ENCODE measurements at regions not wholly inside any gene's neighbourhood (a gene's known extent, or its start where the extent isn't known, plus 50 kb on each side); places are given as distances from the start of the nearest gene placed in this dataset.

DNA sequence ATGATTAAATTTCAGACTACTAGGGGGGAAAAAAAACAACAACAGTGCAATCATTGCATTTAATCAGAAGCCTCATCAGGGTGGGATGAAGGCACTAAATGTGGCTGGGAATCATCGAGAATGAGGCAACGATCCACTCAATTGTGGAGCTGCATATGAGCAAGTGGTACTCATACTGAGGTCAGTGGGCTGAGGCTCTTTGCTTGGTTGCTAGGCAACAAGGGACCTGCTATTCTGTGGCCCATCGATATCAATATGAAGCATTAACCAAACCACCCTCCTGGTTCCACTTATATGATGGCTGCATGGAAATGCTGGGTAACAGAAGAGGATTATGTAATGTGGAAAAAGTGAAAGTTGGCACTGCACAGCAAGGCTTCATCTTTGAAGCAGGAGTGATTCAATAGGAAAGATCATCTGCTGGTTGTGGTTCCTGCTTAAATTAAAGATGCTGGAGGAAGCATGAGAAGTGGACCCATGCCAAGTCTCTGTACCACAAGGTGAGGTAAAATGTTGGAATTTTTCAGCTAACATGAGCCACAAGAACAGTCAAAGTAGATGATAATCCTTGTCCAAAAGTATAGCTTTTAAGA is 159.8 kb upstream of the HMHB1 start:
- DNase-seq = no peak
- no peak overlapping the region for H3K4me3 Mint-ChIP-seq

DNA sequence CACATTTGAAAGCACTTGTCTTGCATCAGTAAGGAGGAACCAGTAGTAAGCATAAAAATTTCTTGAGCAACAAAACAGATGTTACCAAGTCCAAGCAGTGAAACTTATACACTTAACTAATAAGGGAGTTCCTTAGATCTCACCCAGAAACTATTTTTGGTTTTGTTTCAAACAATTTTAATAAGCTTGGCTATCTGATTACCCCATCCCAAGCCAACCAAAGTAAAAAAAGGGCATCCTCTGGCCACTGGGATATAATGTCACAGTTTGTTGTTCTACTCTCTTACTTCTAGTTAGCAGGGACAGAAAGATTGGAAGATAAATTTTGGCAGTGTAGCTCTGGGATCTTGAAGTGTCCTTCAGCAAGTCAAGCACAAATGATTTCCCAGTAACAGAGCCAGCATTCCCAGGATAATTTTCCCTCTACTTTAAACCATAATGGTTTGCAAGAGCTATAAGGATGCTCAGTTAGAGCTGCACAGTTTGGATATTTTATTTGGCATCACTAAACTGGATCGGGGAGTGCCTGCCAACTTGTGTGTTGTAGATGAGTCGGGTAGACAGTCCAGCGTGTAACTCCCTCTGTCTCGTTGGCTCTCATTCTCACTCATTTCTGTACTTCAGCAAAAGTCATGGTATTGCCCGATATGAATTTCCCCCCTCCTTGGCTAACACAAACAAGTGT is 161.9 kb upstream of the HMHB1 start:
- Mint-ChIP-seq H3K27ac (no peak overlapping the region), H3K27me3 (no peaks in the 10 kb centered on the region), H3K36me3 (ENCODE audit: low read depth) (no peaks in the 10 kb centered on the region), H3K9me3 (peaks cover 2% of the 10 kb centered on the region), H3K4me3 (no peak overlapping the region), H3K4me1 (ENCODE audit: low read depth) (peaks cover 24% of the 10 kb centered on the region)
- DNase-seq = no peak

More for the DNA sequence above, 159.8 kb upstream of the HMHB1 start:
- Mint-ChIP-seq H3K9me3 (peaks cover 2% of the 10 kb centered on the region), H3K27me3 (peaks cover under 1% of the 10 kb centered on the region), H3K4me1 (ENCODE audit: low read depth) (peaks cover 24% of the 10 kb centered on the region), H3K27ac (peak overlapping the region; percentile 79), H3K36me3 (ENCODE audit: low read depth) (no peaks in the 10 kb centered on the region)

DNA sequence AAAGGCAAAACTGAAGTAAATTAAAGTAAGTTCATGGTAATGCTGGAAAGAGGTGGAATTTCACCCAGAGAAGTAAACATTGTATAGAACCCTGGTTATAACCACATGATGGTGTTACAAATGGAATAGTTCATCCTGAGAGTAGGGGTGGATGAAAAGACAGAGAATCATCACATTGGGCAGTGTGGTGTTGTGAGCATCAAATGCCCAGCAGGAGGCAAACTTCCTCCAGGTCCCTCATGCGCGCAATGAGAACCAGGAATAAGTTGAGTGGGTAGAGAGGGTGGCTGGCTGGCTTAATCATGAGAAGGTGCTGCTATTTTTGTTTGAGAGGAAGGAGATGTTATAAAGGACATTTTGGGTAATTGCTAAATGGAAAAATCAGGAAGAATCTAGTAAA is 163.3 kb upstream of the HMHB1 start:
- Mint-ChIP-seq H3K36me3 (ENCODE audit: low read depth) (no peaks in the 10 kb centered on the region), H3K27me3 (no peaks in the 10 kb centered on the region)
- no peak for DNase-seq

DNA sequence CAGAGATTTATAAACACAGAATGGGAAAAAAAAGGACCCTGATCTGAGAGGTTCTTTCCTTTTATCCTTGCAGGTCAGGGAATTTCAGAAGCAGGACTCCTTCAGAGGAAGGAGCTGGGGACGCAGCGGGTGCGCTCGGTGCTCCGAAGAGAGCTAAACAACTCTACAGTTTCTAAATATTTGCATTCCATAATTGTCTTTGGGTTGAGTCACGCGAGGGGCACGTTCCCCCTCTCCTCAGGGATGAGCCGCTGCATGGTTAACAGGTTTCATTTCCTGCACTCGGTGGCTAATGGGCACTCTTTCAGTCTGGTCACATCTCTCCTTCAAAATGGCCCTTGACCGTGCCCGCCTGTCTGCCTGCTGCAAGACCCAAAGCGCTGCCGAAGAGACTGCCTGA is 165.0 kb upstream of the HMHB1 start:
- Mint-ChIP-seq H3K4me3 (no peak overlapping the region), H3K36me3 (ENCODE audit: low read depth) (no peaks in the 10 kb centered on the region), H3K27ac (no peak overlapping the region), H3K27me3 (no peaks in the 10 kb centered on the region), H3K9me3 (no peaks in the 10 kb centered on the region), H3K4me1 (ENCODE audit: low read depth) (peaks cover 6% of the 10 kb centered on the region)
- DNase-seq = no peak

More for the DNA sequence above, 163.3 kb upstream of the HMHB1 start:
- no peak overlapping the region for H3K27ac Mint-ChIP-seq
- H3K4me3 Mint-ChIP-seq = no peak overlapping the region
- peaks cover 2% of the 10 kb centered on the region for H3K9me3 Mint-ChIP-seq
- H3K4me1 Mint-ChIP-seq (ENCODE audit: low read depth) = peaks cover 22% of the 10 kb centered on the region

DNA sequence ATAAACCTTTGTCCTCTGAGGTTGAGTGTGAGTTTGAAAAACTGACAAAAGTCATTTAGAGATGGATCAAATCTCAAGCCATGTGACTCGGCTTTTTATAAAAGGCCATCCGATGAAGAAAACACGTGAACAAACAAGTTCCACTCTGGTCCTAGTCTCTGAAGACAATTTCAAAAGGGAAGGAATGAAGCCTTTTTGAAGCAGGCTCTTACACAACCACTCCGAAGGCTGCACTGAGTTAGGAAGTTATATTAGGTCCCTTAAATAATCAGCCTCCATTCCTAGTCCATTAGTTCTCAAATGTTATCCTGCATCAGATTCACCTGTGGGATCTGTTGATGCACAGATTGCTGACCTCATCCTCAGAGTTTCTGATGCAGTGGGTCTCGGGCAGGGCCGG is 166.6 kb upstream of the HMHB1 start:
- H3K27ac Mint-ChIP-seq = no peak overlapping the region
- H3K27me3 Mint-ChIP-seq = no peaks in the 10 kb centered on the region
- no peaks in the 10 kb centered on the region for H3K9me3 Mint-ChIP-seq
- H3K36me3 Mint-ChIP-seq (ENCODE audit: low read depth) = no peaks in the 10 kb centered on the region
- H3K4me3 Mint-ChIP-seq = no peak overlapping the region
- peaks cover 2% of the 10 kb centered on the region for H3K4me1 Mint-ChIP-seq (ENCODE audit: low read depth)
- DNase-seq = no peak

DNA sequence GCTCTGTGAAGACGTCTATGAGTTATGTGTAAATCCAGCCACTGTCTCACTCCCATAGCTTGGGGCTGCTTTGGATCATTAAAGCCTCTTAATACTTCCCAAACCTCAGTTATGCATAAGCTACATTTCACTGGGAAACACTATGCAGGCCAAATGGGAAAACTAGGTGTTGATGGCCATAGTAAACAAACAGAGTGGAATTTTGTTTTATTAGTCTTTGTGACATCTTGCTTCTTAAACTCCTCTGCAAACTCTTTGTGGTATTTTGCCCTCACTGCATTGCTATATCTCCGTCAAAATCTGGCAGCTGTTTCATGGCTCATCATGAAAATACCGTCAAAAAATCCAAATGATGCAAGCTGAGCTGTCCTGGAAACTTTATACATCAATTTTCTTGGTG is 167.2 kb upstream of the HMHB1 start:
- H3K27me3 Mint-ChIP-seq = no peaks in the 10 kb centered on the region
- H3K27ac Mint-ChIP-seq = no peak overlapping the region
- no peaks in the 10 kb centered on the region for H3K36me3 Mint-ChIP-seq (ENCODE audit: low read depth)
- H3K9me3 Mint-ChIP-seq = no peaks in the 10 kb centered on the region
- no peak overlapping the region for H3K4me3 Mint-ChIP-seq
- peaks cover 2% of the 10 kb centered on the region for H3K4me1 Mint-ChIP-seq (ENCODE audit: low read depth)
- no peak for DNase-seq

DNA sequence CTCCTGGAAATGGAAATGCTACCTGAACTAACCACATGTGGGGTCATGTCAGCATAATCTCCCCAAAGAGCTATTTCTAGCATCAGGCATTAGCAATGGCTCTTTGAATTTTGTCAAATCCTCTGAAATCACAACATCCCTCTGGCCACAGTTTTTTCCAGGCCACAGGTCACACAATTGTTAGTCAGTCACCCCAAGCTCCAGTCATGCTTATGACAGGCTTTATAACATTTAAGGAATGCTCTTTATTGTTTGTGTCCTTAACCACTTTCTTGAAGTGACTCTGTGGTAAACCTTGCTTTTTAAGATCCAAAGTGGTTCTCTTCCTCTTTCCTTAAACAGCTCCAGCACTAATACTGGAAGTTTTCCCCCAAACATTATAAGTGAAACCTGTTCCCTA is 169.2 kb upstream of the HMHB1 start:
- no peaks in the 10 kb centered on the region for H3K36me3 Mint-ChIP-seq (ENCODE audit: low read depth)
- no peaks in the 10 kb centered on the region for H3K9me3 Mint-ChIP-seq
- H3K27ac Mint-ChIP-seq = no peak overlapping the region
- DNase-seq = no peak
- H3K27me3 Mint-ChIP-seq = no peaks in the 10 kb centered on the region
- H3K4me1 Mint-ChIP-seq (ENCODE audit: low read depth) = no peaks in the 10 kb centered on the region
- no peak overlapping the region for H3K4me3 Mint-ChIP-seq

DNA sequence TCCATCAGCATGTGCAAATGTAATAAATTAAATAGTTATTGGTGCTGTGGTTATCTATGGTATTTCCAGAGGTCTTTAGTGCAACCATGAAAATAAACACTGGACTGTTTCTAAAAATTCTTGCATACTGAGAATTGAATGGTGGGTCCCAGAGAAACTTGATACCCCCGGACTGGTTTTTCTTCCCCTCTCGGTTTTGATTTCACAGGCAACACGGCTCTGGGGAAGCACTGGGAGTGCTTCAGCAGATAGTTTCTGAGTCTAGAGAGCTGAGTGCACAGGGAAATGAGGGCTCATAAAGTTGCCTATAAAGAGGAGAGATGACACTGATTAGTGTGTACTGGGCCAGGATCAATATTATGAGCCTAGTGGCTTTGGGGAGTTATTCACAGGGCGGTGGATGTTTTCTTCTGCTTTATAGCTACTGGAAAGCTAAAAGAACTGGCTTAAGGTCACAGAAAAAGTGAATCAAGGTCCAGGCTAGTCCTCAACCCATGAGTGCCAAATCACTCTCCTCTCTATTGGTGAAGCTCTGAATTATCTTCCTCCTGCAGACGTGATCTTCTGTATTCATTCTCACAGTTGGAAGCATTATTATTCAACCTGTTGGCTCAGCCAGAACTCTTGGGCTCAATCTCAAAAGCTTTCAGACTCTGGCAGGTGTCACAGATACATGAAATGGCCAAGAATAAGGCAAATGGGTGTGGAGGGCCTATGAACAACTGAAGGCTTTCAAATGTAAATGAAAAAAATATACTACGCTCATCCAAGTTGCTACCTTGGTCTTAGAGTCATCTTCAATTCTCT is 170.2 kb upstream of the HMHB1 start:
- DNase-seq = no peak
- Mint-ChIP-seq H3K27me3 (no peaks in the 10 kb centered on the region), H3K9me3 (no peaks in the 10 kb centered on the region), H3K36me3 (ENCODE audit: low read depth) (no peaks in the 10 kb centered on the region), H3K4me3 (no peak overlapping the region), H3K4me1 (ENCODE audit: low read depth) (no peaks in the 10 kb centered on the region), H3K27ac (no peak overlapping the region)

DNA sequence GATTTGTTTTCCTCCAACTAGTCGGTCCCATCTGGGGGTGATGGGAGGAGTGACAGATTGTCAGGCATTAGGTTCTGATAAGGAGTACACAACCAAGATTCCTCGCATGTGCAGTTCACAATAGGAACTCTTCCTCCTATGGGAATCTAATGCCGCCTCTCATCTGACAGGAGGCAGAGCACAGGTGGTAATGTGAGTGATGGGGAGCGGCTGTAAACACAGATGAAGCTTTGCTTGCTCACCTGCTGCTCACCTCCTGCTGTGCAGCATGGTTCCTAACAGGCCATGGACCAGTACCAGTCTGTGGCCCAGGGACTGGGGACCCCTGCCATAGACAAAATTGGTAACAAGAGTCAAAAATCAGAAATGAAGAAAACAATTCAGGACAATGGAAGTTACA is 173.3 kb upstream of the HMHB1 start:
- Mint-ChIP-seq H3K36me3 (ENCODE audit: low read depth) (no peaks in the 10 kb centered on the region), H3K9me3 (no peaks in the 10 kb centered on the region), H3K27me3 (no peaks in the 10 kb centered on the region), H3K27ac (no peak overlapping the region), H3K4me3 (no peak overlapping the region), H3K4me1 (ENCODE audit: low read depth) (no peaks in the 10 kb centered on the region)
- no peak for DNase-seq

DNA sequence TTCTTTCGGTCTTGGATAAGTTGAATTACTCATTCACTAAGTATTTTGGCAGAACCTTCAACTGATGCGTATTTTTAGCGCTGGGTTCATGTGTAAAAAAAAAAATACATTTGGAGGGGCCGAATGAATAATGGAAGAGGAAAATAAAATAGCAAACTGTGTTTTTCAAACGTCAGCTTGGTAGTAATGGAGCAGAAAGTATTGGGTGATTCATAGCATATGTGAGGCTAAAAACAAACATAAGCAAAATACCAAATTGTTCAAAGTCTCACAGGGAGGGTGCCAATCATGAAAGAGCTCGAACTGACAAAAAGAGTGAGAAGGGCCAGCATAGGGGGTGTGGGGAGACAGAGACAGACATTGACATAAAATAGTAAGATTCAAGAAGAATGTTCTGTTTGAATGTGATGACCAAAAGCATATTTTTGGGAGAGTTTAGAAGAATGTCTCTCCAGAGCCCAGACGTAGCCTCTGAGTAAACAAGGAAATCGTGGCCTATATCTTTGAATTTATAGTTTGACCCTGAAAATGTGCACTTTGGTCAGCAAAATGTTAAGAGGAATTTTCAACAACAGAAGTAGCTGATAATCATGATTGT is 174.9 kb upstream of the HMHB1 start:
- Mint-ChIP-seq H3K9me3 (no peaks in the 10 kb centered on the region), H3K27ac (no peak overlapping the region), H3K4me3 (no peak overlapping the region), H3K27me3 (no peaks in the 10 kb centered on the region), H3K36me3 (ENCODE audit: low read depth) (no peaks in the 10 kb centered on the region), H3K4me1 (ENCODE audit: low read depth) (no peaks in the 10 kb centered on the region)
- no peak for DNase-seq

DNA sequence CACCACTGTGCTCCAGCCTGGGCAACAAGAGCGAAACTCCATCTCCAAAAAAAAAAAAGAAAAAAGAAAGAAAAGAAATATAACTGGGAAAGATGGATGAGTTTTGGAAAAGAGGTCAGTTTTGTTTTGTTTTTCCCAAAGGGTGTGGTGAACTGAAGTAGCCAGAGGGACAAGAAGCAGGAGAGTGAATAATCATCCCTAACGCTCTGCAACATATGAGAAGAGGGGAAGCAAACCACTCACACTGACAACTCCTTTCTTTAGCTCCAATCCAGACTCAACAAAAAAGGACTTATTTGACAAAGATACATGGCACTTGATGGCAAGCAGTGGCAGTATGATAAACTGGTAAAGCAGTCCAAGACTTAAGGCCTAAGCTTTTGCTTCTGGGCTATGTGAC is 176.1 kb upstream of the HMHB1 start:
- H3K27ac Mint-ChIP-seq = no peak overlapping the region
- no peaks in the 10 kb centered on the region for H3K4me1 Mint-ChIP-seq (ENCODE audit: low read depth)
- no peaks in the 10 kb centered on the region for H3K9me3 Mint-ChIP-seq
- no peak for DNase-seq
- H3K36me3 Mint-ChIP-seq (ENCODE audit: low read depth) = no peaks in the 10 kb centered on the region
- H3K4me3 Mint-ChIP-seq = no peak overlapping the region
- no peaks in the 10 kb centered on the region for H3K27me3 Mint-ChIP-seq

DNA sequence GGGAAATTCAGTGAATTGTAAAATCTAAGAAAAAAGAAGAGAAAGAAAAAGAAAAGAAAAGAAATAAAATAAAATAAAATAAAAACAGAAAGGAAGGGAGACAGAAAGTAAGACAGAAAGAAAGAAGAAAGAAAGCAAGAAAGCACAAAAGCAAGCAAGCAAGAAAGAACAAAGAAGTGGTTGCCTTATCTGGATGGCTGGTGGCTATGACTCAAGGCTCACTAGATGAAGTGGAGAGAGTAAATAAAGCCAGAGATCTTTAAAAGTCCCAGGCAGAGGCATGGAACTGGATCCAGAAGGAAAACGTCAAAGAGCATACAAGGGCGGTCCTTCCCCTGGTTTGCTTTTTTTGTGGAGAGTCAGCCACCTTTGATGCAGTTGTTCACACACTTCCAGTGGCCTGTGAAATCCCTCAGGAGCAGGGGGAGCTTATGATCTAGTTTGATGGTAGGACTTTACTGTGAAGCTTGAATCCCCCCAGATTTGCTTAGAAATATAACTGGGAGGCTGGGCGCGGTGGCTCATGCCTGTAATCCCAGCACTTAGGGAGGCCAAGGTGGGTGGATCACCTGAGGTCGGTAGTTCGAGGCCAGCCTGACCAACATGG is 176.7 kb upstream of the HMHB1 start:
- H3K4me1 Mint-ChIP-seq (ENCODE audit: low read depth) = no peaks in the 10 kb centered on the region
- no peak overlapping the region for H3K27ac Mint-ChIP-seq
- no peaks in the 10 kb centered on the region for H3K9me3 Mint-ChIP-seq
- H3K36me3 Mint-ChIP-seq (ENCODE audit: low read depth) = no peaks in the 10 kb centered on the region
- no peak overlapping the region for H3K4me3 Mint-ChIP-seq
- no peak for DNase-seq
- no peaks in the 10 kb centered on the region for H3K27me3 Mint-ChIP-seq

DNA sequence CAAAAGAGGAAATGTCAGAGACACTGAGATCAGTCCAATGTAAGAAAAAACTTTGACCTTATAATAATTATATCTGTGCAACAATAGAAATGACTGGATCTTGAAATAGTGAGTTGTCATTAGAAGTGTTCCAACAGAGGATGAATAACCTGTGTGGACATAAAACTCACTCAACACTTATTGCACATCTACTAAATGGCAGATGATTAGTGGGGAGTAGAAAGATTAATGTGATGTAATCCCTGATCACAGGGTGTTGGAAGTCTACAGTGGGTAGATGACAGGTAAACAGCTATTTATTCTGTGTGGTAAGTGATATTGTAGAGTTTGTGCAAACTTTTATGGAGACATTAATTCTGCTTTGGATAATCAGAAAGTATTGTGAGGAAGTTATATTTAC is 177.3 kb upstream of the HMHB1 start:
- no peaks in the 10 kb centered on the region for H3K9me3 Mint-ChIP-seq
- H3K4me3 Mint-ChIP-seq = no peak overlapping the region
- H3K4me1 Mint-ChIP-seq (ENCODE audit: low read depth) = peaks cover 3% of the 10 kb centered on the region
- H3K36me3 Mint-ChIP-seq (ENCODE audit: low read depth) = no peaks in the 10 kb centered on the region
- DNase-seq = no peak
- H3K27me3 Mint-ChIP-seq = no peaks in the 10 kb centered on the region
- no peak overlapping the region for H3K27ac Mint-ChIP-seq

DNA sequence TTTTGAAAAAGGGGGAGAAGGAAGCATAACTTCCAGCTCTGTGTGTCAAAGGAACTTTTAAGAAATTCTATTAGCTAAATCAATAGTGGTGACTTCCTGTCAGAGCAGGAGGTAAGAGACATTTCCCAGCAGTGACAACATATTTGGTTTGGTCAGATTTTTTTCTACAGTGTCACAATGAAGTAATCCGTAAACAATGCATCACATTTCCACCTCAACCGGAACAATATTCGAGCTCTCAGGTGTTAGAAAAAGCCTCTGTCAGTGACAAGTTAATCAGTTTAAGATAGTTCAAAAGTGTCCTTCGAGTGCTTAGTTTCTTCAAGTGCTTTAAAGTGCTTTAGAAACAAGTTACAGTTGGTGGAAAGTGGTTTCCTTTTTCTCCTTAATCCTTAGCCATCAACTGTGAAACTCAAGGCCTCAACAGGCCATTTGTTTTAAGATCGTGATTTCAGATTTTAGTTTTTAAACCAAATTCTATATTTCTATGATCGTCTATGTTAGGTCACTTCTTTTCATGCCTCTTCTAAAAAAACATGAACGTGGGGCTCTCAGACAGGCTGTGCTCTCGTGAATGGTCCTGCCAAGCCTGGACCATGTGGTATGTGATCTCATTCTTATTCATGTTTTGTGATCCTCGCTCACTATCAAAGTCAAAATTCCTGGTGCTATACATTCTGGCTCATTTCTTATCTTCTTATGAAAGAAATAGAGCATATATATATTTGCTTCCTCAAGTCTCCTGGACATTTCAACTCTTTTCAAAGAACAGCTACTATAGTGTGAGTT is 181.9 kb upstream of the HMHB1 start:
- Mint-ChIP-seq H3K4me3 (no peak overlapping the region), H3K9me3 (no peaks in the 10 kb centered on the region), H3K4me1 (ENCODE audit: low read depth) (peaks cover 4% of the 10 kb centered on the region), H3K27me3 (no peaks in the 10 kb centered on the region), H3K27ac (no peak overlapping the region), H3K36me3 (ENCODE audit: low read depth) (no peaks in the 10 kb centered on the region)
- DNase-seq = no peak

Data from activated T-cell treated with anti-CD3 and anti-CD28 coated beads, Interleukin-2, amount 50 U/mL, for 24 hours (primary cell).